ENCODE measurements at regions not wholly inside any gene's neighbourhood (a gene's known extent, or its start where the extent isn't known, plus 50 kb on each side); places are given as distances from the start of the nearest gene placed in this dataset.

DNA sequence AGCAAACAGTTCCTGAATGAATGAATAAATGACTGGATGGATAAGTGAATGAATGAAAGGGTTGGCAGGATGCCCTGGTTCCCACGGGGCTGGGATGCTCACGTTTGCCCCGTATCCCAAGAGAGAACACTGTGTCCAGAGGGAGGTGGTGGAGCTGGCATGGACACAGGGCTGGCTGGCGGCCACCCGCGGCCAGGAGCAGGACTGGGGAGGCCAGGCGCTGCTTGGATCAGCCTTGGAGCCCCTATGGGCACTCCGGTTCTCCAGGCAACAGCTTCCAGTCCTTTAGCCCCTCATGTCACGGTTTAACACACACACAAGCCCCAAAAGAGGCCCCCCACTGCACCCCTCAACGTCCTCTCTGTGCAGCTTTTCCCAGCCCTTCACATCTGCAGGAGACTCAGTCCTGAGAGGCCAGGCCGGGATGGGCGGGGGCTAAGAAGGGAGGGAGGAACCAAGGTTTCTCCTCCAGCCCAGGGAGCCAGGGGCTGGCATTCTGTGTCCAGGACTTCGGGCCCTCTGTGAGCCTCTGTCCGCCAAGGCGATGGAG is 86.0 kb upstream of the ALDH1L1 start:
- DNase-seq: no peak

DNA sequence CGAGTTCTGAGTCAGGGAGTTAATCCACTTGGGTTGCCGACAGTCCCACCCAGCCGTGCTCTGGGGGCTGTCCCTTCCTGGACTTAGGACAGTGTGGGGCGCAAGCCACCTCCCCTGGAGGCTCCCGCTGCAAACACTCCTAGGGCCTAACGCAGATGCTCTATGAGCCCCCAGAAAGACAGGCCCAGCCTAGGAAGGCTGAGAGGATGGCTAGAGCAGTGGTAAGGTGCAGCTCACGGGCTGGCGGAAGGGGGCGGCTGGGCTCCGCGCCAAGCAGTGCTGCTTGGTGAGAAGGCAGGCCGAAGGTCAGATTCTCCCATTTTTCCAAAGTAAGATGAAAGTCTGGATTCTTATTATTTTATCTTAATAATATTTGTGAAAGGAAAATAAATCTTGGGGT is 84.6 kb upstream of the ALDH1L1 start:
- no peak for DNase-seq

DNA sequence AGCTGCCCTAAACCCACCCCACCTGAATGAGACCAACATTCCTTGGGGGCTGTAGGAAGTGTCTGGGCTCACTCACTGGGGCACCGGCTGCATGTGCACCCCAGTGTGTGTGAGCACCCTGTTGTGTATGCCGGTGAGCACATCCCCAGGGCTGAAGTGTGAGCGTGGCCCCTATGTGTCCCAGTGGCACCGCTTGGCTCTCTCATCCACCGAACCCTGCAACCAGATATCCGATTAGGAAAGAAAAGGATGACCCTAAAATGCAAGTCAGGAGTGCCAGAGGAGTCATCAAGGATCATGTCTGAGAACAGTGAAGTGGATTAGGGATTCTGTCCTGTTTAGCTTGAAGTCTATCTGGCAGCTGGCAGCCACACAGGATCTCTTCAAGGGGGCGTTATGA is 84.0 kb upstream of the ALDH1L1 start:
- no peak for DNase-seq

DNA sequence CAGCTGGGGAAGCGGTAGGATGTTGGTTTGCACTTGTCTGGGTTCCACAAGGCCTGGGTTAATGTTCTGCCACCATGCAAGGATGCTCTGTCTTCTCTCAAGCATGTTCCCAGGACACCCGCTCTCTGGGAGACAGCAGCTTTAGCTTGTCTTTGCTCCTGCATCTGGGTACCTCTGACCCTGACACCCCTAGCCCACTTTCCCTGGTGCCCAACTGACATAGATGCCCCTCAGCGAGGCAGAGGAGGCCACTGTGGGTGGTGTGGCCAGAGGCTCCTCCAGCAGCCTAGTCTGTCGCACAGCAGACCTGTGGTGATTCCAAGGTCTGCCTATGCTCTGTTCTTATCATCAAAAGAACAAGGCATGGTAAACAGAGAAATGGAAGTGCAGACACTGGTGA is 83.6 kb upstream of the ALDH1L1 start:
- DNase-seq: no peak

DNA sequence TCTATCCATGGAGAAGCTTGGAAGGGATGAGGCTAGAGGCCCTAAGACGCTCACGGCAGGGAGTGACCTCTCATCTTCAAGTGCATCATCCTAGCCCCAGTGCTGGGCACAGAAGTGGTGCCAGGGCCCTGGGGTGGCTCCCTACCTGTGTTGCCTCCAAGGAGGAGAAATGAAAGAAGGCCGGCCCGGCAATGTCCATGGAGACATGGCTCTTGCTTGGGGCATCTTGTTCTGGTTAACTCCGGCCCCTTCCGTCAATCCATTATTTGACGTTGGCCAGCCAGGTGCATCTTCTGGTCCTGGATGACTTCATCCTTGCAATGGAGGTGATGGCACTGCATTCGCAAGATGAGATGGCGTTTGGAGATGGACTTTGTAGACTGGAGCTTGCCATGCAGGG is 83.2 kb upstream of the ALDH1L1 start:
- no peak for DNase-seq

DNA sequence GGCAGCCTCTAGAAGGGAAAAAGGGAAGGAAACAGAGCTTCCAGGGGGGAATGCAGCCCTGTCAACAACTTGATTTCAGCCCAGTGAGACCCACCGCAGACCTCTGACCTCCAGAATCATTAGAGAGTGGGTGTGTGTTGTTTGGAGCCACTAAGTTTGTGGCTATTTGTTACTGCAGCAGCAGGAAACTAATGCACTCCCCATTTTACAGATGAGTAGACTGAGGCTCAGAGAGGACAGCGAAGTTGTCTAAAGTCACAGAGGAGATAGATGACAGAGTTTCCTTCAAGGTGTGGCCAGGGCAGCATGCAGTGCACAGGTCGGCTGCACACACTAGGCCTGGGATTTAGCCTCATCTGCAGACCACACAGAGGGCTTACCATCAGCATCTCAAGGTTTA is 81.8 kb upstream of the ALDH1L1 start:
- DNase-seq: no peak

DNA sequence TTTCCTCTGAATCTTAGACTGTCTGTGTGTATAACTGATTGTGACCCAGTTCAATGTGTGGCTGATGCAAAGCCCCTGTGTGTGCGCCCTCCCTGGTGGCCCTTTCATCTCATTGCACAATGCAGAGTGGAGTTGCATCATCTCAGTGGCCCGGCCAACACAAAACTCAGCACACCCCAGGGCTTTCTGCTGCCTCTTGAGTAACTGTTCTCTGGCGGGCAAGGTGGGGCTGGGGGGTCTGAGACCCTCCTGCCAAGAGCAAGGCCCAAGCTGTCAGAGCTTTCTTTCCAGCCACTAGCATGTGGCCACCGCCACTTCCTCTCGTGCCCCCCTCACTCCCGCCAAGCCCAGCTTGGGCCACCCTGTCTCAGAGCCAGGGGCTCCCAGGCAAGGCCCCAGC is 80.7 kb upstream of the ALDH1L1 start:
- no peak for DNase-seq

DNA sequence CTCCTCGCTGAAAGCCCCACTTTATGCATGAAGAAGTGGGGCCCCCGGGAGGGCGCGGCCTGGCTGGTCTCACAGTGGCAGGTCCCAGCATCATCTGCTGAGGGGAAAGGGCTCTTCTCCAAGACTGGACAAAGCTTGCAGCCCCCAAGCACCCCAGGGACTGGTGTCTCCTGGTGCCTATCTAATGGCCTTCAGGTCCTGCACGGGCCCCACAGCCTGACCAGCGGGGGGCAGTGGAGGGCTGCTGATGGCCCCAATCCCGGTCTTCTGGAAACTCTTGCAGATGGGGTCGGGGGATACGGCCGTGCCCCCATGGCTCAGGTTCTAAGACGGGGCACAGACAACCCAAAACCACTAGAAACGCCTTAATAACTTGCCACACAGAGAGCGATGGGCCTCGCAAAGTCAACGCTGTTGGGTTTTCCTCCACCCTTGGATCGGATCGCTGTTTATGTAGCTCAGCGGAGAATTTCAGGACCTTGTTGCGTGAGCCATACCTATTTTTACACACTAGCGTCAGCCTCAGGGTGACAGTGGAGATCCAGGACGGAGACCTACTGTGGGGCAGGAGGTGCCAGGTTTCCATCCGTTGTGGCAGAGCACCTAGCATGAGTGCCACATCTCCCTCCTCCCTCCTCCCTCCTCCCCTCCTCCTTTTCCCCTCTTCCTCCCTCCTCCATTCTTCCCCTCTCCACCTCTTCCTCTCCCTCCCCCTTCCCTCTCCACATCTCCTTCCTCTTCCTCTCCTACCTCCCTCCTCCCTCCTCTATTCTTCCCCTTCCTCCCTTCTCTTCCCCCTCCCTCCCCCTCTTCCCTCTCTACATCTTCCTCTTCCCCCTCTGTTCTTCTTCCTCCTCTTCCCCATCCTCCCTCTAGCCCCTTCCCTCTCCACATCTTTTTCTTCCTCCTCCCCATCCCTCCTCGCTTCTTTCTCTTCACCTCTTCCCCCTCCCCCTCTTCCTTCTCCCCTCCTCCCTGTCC is 79.3 kb upstream of the ALDH1L1 start:
- no peak for DNase-seq

DNA sequence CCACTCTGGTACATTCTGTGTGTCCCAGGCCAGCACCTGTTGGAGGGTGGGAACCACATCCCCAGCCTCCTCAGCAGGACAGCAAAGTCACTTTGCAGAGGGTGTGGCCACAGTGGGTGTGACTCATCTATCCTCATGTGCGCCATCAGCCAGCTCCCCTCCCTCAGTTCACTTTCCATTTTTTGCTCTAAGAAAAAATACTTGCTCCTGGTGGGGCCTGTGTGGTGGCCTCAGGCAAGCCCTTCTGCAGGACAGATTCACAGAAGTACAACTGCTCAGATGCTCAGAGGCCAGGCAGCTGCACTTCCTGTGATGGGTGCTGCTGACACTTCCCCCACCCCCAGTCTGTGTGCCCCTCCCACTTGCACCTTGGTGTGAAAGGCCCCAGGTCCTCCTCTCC is 78.3 kb upstream of the ALDH1L1 start:
- DNase-seq: no peak

DNA sequence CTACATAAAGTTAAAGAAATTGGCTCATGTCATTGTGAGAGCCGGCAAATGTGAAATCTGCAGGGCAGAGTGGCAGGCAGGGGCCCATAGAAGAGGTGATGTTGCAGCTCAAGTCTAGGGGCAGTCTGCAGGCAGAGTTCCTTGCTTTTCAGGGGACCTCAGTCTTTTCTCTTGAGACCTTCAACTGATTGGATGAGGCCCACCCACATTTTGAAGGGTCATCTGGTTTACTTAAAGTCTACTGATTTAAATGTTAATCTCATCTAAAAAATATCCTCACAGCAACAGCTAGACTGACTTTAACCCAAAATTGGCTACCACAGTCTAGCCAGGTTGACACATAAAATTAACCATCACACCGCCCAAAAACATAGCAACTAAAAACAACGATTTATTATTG is 77.6 kb upstream of the ALDH1L1 start:
- DNase-seq: no peak

DNA sequence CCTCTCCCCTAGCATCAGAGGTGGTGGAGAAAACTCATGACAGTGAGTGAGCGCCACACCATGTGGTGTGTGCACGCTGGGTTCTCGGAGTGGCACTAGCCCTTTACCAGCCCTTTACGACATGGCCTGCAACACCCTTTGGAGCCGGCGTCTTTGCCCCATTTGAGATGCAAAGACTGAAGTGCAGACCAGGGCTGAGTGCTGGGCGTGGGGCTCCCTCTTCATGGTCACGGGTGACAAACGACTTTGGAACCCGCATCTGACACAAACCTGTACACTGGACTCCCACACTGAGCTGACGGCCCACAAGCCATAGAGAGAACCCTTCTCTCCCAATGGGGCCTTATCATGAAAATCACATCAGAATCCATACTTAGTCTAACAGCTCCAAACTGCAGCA is 76.8 kb upstream of the ALDH1L1 start:
- no peak for DNase-seq

DNA sequence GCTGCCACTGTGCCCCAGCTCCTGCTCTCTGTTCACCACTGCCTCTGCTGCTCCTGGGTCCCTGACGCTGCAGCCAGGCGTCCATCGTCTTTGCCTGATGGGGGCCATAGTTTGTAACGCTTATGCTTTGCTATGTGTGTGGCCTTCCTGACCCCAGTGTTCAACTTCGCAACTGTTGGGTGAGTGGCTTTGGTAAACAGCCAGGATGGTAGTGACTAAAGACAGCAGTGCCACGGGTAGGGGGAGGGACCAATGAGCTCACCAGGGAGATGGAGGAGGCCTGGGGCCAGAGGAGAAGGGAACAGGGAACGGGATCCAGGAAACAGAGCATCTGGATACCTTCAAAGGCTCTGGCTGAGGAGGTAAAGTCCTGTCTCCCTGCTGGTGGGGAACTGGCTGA is 75.9 kb upstream of the ALDH1L1 start:
- DNase-seq: no peak

DNA sequence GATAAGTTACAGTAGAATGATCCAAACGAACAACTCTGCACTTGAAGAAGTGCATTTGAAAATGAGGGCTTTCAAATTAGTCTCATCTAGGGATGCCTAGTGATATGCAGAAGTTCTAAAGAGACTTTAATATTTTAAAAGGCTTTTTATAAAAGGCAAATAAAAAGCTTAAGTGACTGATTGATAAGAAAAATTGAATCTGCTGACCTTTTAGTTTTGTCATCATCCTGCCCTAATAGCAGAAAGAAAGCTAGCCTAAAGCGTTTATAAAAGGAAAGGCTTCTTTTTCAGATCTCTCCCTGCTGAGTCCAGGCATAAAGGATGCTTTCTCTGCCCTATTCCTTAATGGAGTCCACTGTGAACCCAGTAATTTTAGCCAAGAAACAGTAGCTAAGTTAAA is 72.7 kb upstream of the ALDH1L1 start:
- DNase-seq: no peak

DNA sequence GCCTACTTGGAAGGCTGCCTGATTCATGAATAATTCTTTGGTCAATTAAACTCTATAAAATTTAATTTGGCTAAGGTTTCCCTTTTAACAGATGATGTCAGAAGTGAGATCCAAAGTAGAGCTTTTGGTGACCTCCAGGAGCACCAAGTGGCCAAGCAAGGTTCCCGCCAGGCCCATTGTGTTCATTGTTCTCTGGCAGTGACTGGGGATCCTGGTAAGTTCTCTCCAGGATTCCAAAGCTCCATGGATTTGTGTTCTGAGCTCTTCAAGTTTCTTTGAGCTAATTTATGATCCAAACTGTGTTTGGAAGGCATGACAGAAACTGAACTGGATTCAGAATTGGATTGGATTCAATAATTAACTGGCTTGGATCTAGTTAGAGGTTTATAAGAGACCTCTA is 72.0 kb upstream of the ALDH1L1 start:
- no peak for DNase-seq

DNA sequence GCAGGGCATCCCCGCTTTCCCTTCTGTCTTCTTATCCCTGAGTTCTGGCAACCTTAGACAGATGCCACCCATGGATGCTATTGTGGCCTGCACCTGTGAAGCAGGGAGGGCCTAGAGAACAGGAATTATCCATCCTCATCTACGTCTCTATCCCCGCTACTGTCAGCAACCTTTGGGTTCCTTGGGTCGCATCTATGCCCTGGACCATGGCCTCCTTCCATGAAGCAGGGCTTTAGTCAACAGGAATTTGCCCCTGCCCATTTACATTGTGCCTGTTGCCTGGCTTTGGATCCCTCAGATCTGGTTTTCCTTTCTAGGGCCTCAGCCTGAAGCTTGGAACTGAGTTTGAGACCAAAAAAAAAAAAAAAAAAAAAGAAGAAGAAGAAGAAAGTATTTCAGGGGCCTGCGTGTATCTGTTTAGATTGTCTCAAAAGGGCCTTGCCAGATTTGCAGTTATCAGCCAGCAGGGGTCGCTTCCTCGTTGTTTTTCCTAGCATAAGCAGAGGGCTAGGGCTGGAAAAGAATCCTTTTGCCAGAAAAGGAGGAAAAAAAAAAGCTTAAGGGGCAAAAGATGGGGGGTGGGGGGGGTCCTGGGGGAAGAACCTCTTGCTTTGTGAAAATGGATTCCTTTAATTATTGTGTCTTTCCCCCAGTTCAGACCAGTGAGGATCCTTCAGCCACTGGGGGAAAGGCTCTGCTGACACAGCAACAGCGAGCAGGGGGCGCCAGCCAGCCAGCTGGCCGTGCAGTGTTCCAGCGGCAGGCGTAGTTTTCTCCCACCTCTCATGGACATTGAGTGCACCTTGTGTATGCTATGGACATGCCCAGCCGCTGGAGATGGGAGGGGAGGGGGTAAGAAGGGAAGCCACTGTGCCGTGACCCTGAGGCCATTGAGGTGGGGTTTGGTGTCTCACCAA is 65.7 kb upstream of the ALDH1L1 start:
- no peak for DNase-seq
